ENCODE measurements at regions not wholly inside any gene's neighbourhood (a gene's known extent, or its start where the extent isn't known, plus 50 kb on each side); places are given as distances from the start of the nearest gene placed in this dataset.

DNA sequence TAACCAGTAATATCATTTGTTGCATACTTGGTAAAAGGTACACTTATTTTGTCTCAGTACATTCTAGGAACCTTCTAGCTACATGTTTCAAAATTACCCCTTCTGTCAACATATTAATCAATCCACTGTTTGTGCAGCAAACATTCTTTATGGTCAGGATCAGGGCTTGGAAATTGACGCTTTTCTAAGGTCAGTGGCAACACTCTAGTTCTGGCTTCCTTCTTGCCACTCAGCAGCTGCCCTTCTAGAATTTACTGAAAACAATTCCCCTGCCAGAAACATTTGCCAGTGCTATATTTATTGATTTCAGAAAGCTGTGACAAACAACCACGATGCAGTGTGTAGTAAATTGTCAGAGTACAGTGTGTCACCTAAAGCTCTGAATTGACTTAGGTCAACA is 84.7 kb upstream of the FBXL4 start:
- no peak for DNase-seq (ENCODE audit: low read depth)
- no peak overlapping the region for H3K4me3 ChIP-seq (ENCODE audit: low read depth, low read length)
- TF ChIP-seq, protein P1, sequence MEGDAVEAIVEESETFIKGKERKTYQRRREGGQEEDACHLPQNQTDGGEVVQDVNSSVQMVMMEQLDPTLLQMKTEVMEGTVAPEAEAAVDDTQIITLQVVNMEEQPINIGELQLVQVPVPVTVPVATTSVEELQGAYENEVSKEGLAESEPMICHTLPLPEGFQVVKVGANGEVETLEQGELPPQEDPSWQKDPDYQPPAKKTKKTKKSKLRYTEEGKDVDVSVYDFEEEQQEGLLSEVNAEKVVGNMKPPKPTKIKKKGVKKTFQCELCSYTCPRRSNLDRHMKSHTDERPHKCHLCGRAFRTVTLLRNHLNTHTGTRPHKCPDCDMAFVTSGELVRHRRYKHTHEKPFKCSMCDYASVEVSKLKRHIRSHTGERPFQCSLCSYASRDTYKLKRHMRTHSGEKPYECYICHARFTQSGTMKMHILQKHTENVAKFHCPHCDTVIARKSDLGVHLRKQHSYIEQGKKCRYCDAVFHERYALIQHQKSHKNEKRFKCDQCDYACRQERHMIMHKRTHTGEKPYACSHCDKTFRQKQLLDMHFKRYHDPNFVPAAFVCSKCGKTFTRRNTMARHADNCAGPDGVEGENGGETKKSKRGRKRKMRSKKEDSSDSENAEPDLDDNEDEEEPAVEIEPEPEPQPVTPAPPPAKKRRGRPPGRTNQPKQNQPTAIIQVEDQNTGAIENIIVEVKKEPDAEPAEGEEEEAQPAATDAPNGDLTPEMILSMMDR (conservative IDR thresholded peaks at IDR 0.05; ENCODE audit: low read depth, low read length) = no peak

DNA sequence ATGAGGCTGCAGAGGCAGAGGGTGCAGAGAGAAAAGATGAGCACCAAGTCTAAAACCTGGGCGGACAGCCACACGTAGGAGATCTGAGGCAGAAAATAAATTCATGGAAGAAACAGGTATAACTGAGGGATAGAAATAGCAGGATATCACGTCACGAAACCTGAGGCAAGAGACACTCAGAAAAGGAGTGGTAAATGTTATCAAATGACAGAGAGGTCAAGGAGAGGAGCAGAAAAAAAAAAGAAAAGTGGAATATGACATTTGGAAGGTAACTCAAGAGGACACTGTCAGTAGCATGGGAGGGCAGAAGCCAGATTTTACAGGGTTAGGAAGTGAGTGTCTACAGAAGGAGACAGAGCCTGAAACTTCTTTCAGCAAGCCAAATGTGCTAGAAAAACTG is 84.2 kb upstream of the FBXL4 start:
- no peak overlapping the region for H3K4me3 ChIP-seq (ENCODE audit: low read depth, low read length)
- DNase-seq (ENCODE audit: low read depth) = no peak
- TF ChIP-seq, protein P1 (conservative IDR thresholded peaks at IDR 0.05; ENCODE audit: low read depth, low read length) = no peak

DNA sequence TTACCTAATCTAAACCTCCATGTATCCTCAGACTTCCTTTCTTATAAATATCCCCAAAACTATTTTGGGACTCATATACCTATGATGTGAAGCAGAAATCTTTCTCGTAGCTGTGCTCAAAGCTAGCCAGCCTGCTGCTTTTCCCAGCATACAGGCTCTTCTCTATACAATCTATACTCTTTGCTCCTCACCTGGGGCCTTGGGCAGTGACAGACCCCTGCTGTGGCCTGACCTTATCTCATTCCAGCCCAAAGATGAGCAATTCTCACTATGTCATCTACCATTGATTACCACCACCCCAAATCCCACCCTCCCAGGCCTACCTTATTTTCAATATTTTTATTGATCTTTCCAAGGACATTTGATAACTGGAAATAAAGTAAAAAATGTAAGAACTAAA is 83.2 kb upstream of the FBXL4 start:
- H3K4me3 ChIP-seq (ENCODE audit: low read depth, low read length) = no peak overlapping the region
- TF ChIP-seq, protein P1 (conservative IDR thresholded peaks at IDR 0.05; ENCODE audit: low read depth, low read length) = no peak
- DNase-seq (ENCODE audit: low read depth) = no peak

DNA sequence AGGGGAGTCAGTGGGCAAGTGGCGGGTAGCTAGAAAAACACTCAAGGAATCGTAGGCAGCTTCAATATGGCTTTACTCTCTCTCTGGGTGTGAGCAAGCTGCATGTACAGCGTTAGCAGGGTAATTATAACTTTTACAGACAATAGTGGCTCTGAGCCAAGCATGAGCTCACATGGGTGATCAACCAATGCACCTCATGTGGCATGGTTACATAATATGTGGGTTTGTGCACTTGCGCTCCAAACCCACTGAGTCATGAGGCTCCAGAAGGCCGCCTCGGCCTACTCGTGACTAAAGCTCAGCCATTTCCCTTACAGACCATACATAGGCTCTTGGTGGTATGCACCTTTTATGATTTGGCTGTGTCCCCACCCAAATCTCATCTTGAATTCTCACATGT is 78.4 kb upstream of the FBXL4 start:
- DNase-seq (ENCODE audit: low read depth) = no peak
- TF ChIP-seq, protein P1 (conservative IDR thresholded peaks at IDR 0.05; ENCODE audit: low read depth, low read length) = no peak
- H3K4me3 ChIP-seq (ENCODE audit: low read depth, low read length) = no peak overlapping the region

DNA sequence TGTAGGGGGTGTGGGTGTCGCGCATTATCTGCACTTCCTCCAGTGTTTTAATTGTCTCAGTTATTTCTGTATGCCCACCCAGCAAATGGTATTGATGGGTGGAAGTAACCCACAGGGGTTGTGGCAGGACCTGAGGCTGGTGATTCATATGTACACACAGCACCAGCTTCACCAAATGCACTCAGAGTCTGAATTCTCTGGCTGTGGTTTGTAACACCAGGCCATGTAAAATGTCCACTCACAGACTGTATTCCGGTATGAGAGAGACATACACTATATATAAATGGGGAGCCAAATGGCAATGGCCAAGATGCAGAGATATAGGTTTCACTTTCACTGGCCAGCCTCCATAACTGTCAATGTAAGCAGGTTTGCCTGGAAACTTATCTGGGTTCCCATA is 76.3 kb upstream of the FBXL4 start:
- TF ChIP-seq, protein P1 (conservative IDR thresholded peaks at IDR 0.05; ENCODE audit: low read depth, low read length) = no peak
- no peak overlapping the region for H3K4me3 ChIP-seq (ENCODE audit: low read depth, low read length)
- DNase-seq (ENCODE audit: low read depth) = no peak

DNA sequence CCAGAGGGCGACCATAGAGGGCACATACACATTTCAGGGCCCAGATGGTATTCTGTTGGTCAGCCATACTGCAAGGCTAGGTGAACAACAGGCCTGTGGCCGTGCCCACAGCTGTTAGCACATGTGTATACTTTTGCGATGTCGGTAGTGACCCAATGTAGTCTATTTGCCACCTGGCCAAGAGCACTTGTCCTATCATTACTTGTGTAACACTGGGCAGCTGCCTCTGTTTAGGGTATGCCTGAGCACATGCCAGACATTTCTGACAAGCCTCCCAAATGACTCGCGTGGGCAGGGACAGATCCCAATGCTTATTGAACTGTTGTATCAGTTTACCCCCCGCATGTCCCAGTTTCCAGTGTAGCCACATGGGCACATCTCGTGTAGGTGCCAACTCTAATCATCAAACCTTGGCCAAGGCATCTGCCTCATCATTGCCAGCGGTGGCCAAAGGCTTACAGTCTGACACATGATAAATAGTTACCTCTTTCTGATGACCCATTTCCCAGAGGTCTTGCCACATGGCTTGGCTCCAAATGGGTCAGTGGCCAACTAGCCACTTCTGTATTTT is 74.4 kb upstream of the FBXL4 start:
- no peak for DNase-seq (ENCODE audit: low read depth)
- TF ChIP-seq, protein P1 (conservative IDR thresholded peaks at IDR 0.05; ENCODE audit: low read depth, low read length) = no peak

DNA sequence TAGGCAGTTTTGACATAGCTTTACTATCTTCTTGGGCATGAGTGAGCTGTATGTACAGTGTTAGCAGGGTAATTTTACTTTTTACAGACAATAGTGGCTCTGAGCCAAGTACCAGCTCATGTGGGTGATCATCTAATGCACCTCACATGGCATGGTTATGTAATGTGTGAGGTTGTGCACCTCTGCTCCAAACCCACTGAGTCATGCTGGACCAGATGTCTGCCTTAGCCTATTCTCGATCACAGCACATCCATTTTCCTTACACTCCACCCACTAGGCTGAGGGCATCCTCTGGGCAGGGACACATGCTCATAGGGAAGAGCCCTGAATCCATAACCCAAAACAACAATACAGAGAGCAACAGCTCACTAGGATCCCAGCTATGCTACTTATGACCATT is 71.6 kb upstream of the FBXL4 start:
- DNase-seq (ENCODE audit: low read depth) = peak; percentile 44
- no peak overlapping the region for H3K4me3 ChIP-seq (ENCODE audit: low read depth, low read length)
- TF ChIP-seq, protein P1 (conservative IDR thresholded peaks at IDR 0.05; ENCODE audit: low read depth, low read length) = no peak

More for the DNA sequence above, 74.4 kb upstream of the FBXL4 start:
- H3K4me3 ChIP-seq (ENCODE audit: low read depth, low read length) = no peak overlapping the region
